Tibial nerve (tissue), 4 donors: ENCODE measurements at regions not wholly inside any gene's neighbourhood (a gene's known extent, or its start where the extent isn't known, plus 50 kb on each side); places are given as distances from the start of the nearest gene placed in this dataset.

Experiments
- DNase-seq, 2 donors: peaks; one replicate each; pipeline ENCODE4 v3.0.0-alpha.2; 2019; ENCODE audit warnings: low spot score in 2 of 2
- H3K27ac ChIP-seq, 4 donors: fragments of 200-600 bp; sonication (generic) in 3 of 4; one replicate each; pipeline ENCODE4 v1.5.1; 2017 to 2019; ENCODE audit warnings: mild to moderate bottlenecking in 1 of 4
- H3K27me3 ChIP-seq, 2 donors: fragments of 200-600 bp; sonication (generic) in 1 of 2; one replicate each; pipeline versions ENCODE4 v1.5.1 to v1.6.0; 2017 to 2019
- H3K36me3 ChIP-seq, 3 donors: fragments of 200-600 bp; sonication (generic); one replicate each; pipeline ENCODE4 v1.5.1; 2018 to 2019
- H3K4me1 ChIP-seq, 4 donors: fragments of 200-600 bp; sonication (generic) in 3 of 4; one replicate each; pipeline ENCODE4 v1.5.1; 2017 to 2019
- H3K4me3 ChIP-seq, 4 donors: fragments of 200-600 bp; sonication (generic) in 3 of 4; one replicate each; pipeline ENCODE4 v1.5.1; 2017 to 2019; ENCODE audit warnings: mild to moderate bottlenecking in 1 of 4, moderate library complexity in 1 of 4
- H3K9me3 ChIP-seq, 4 donors: fragments of 200-600 bp; sonication (generic) in 3 of 4; one replicate each; pipeline ENCODE4 v1.5.1; 2017 to 2019
- CTCF ChIP-seq, 5 experiments: fragments of 200-600 bp in 3 of 5; fragments of 450-650 bp in 2 of 5; sonication (generic) in 3 of 5; IDR thresholded peaks; one replicate each; pipeline ENCODE4 v1.5.1; 2016 to 2019; ENCODE audit warnings: antibody characterized with exemption in 5 of 5, mild to moderate bottlenecking in 3 of 5, moderate library complexity in 2 of 5
- EP300 ChIP-seq, 2 donors: sonication (generic); formaldehyde crosslinking; IDR thresholded peaks; one replicate each; pipeline ENCODE4 v1.6.1; 2017; ENCODE audit warnings: antibody characterized with exemption in 2 of 2, mild to moderate bottlenecking in 1 of 2
- POLR2A ChIP-seq, 2 donors: fragments of 450-650 bp; IDR thresholded peaks; one replicate each; pipeline ENCODE4 v1.6.1; 2017; ENCODE audit warnings: antibody characterized with exemption in 2 of 2, mild to moderate bottlenecking in 2 of 2, moderate library complexity in 2 of 2
- WGBS, 2 donors: methylation state at CpG; one replicate each; pipeline ENCODE4 v1.1.5; 2018; 5-methylcytosine and 5-hydroxymethylcytosine counted together

- no peak for DNase-seq
- Histone ChIP-seq H3K4me1 (no peaks in the 10 kb centered on the region), H3K36me3 (no peaks in the 10 kb centered on the region), H3K9me3 (no peaks in the 10 kb centered on the region), H3K27ac (no peak overlapping the region), H3K27me3 (no peaks in the 10 kb centered on the region), H3K4me3 (no peak overlapping the region)
- TF ChIP-seq EP300 (IDR thresholded peaks at IDR 0.05) (no peak), POLR2A (IDR thresholded peaks at IDR 0.05) (no peak), CTCF (IDR thresholded peaks at IDR 0.05) (no peak)
- WGBS, 2 donors = 75 to 77% methylated on average over 2 of the region's 2 CpGs
Measured at GRCh38 chr4:104549736-104550135, 55.0 kb upstream of the CXXC4 start.

- H3K36me3 ChIP-seq = no peaks in the 10 kb centered on the region
- H3K27ac ChIP-seq = no peak overlapping the region
- WGBS, 2 donors = 45 to 50% methylated on average over 1 of the region's 1 CpG
- peak overlapping the region in 1 of 4 donors; percentile 2 for H3K4me3 ChIP-seq
- DNase-seq = no peak
- H3K9me3 ChIP-seq = peaks cover 0 to 4% (median 0%) of the 10 kb centered on the region in 4 donors
- no peaks in the 10 kb centered on the region for H3K27me3 ChIP-seq
- TF ChIP-seq EP300 (IDR thresholded peaks at IDR 0.05) = no peak
- no peak for TF ChIP-seq POLR2A (IDR thresholded peaks at IDR 0.05)
- TF ChIP-seq CTCF (IDR thresholded peaks at IDR 0.05) = no peak
- no peaks in the 10 kb centered on the region for H3K4me1 ChIP-seq
Measured at GRCh38 chr4:104559502-104559901, 64.8 kb upstream of the CXXC4 start.

GRCh38 chr4:104571341-104571740, 76.6 kb upstream of the CXXC4 start:
- Histone ChIP-seq H3K36me3 (no peaks in the 10 kb centered on the region), H3K9me3 (peaks cover 0 to 5% (median 0%) of the 10 kb centered on the region in 4 donors), H3K4me3 (no peak overlapping the region), H3K4me1 (no peaks in the 10 kb centered on the region), H3K27me3 (no peaks in the 10 kb centered on the region), H3K27ac (no peak overlapping the region)
- TF ChIP-seq EP300 (IDR thresholded peaks at IDR 0.05) (no peak), POLR2A (IDR thresholded peaks at IDR 0.05) (no peak), CTCF (IDR thresholded peaks at IDR 0.05) (no peak)
- no peak for DNase-seq
- 88 to 92% methylated on average over 2 of the region's 2 CpGs for WGBS, 2 donors

- TF ChIP-seq CTCF (IDR thresholded peaks at IDR 0.05) = no peak
- no peak for TF ChIP-seq POLR2A (IDR thresholded peaks at IDR 0.05)
- TF ChIP-seq EP300 (IDR thresholded peaks at IDR 0.05) = no peak
- Histone ChIP-seq H3K27me3 (no peaks in the 10 kb centered on the region), H3K36me3 (no peaks in the 10 kb centered on the region), H3K4me1 (no peaks in the 10 kb centered on the region), H3K4me3 (no peak overlapping the region), H3K27ac (no peak overlapping the region), H3K9me3 (no peaks in the 10 kb centered on the region)
- 86% methylated on average over 4 of the region's 4 CpGs for WGBS, 2 donors
- DNase-seq = no peak
Measured at GRCh38 chr4:104574371-104574770, 79.7 kb upstream of the CXXC4 start.

- Histone ChIP-seq H3K4me3 (no peak overlapping the region), H3K27ac (no peak overlapping the region), H3K9me3 (no peaks in the 10 kb centered on the region), H3K27me3 (no peaks in the 10 kb centered on the region), H3K36me3 (no peaks in the 10 kb centered on the region), H3K4me1 (no peaks in the 10 kb centered on the region)
- DNase-seq = no peak
- TF ChIP-seq CTCF (IDR thresholded peaks at IDR 0.05) (no peak), POLR2A (IDR thresholded peaks at IDR 0.05) (no peak), EP300 (IDR thresholded peaks at IDR 0.05) (no peak)
- WGBS, 2 donors = 79 to 85% methylated on average over 1 of the region's 1 CpG
Measured at GRCh38 chr4:104575278-104575677, 80.6 kb upstream of the CXXC4 start.
